ENCODE measurements at regions not wholly inside any gene's neighbourhood (a gene's known extent, or its start where the extent isn't known, plus 50 kb on each side); places are given as distances from the start of the nearest gene placed in this dataset.

DNA sequence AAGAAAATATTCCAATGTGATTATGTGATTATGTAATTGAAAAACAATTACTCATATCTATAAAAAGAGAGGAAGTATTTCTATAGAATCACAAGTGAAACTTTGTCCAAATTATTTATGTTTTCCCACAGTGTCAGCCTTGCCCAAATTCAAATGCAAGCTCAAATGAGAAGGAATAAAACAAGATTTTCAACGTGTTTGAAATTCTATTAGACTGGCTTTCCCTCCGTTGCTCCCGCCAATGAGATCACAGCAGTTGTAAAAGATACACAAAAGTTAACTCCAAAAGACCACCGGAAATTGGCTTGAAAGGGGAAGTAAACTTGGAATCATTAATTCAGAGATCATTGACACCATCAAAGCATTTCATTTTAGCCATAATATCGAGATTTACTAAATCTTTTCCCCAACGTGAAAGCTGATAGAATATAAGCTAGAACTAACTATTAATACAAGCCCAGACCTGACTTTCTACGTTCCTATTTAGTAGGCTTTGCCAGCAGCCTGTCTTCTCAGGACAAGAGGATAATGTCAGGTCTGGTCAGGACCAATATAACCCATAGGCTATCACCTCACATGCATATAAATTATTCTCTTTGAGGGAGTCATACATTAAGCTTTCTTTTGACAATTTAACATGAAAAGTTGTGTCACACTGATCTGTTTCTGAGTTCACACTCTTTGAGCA lies 222.6 kb upstream of the CHAC2 start:
- TF ChIP-seq EZH2phosphoT487 (IDR thresholded peaks at IDR 0.05; ENCODE audit: insufficient read depth, low read depth) (no peak), EZH2 (IDR thresholded peaks at IDR 0.05; ENCODE audit: insufficient read depth, poor library complexity, severe bottlenecking) (no peak)

Data from GM23248 (cell line).